DND-41 (cell line): ENCODE measurements at regions not wholly inside any gene's neighbourhood (a gene's known extent, or its start where the extent isn't known, plus 50 kb on each side); places are given as distances from the start of the nearest gene placed in this dataset.

Experiments used
- CTCF ChIP-seq: IDR thresholded peaks from 2 replicates; pipeline ENCODE4 v1.5.1; 2012; ENCODE audit warnings: borderline replicate concordance, low read length, moderate library complexity, mild to moderate bottlenecking; ENCODE audit not compliant: poor library complexity, severe bottlenecking; ENCODE audit errors: extremely low read depth
- EZH2 ChIP-seq: IDR thresholded peaks from 3 replicates; pipeline ENCODE4 v1.6.1; 2012; ENCODE audit warnings: borderline replicate concordance, low read depth, mild to moderate bottlenecking, moderate library complexity, low read length, inconsistent platforms; ENCODE audit not compliant: severe bottlenecking

- no peak for TF ChIP-seq CTCF
- no peak for TF ChIP-seq EZH2
These were observed 439.5 kb downstream of the PDCD6IP start for GRCh38 chr3:34237946-34238345.
